Stimulated activated naive CD8-positive, alpha-beta T cell treated with anti-CD3 and anti-CD28 coated beads, Interleukin-15, amount 100 ng/mL, for 72 hours (primary cell): ENCODE measurements at regions not wholly inside any gene's neighbourhood (a gene's known extent, or its start where the extent isn't known, plus 50 kb on each side); places are given as distances from the start of the nearest gene placed in this dataset.

Experiments used
- ATAC-seq: fragments of 150-1000 bp; cut with Tn5 transposase; 2 replicates; pipeline ENCODE4 v1.10.0; 2021; ENCODE audit warnings: mild to moderate bottlenecking, moderate library complexity
- DNase-seq, 2 donors: peaks; one replicate each; pipeline ENCODE4 v3.0.0; 2021 to 2022
- H3K27ac Mint-ChIP-seq, 2 donors: one replicate each; pipeline ENCODE4 v1.8.0; 2022; ENCODE audit warnings: mild to moderate bottlenecking in 2 of 2, mixed read lengths in 2 of 2, moderate library complexity in 2 of 2
- H3K27me3 Mint-ChIP-seq: one replicate; pipeline ENCODE4 v1.8.0; 2022; ENCODE audit warnings: mixed read lengths
- H3K4me1 Mint-ChIP-seq: one replicate; pipeline ENCODE4 v1.8.0; 2022; ENCODE audit warnings: mild to moderate bottlenecking, mixed read lengths
- H3K4me3 Mint-ChIP-seq, 2 donors: one replicate each; pipeline ENCODE4 v1.8.0; 2022; ENCODE audit warnings: mild to moderate bottlenecking in 2 of 2, mixed read lengths in 2 of 2, moderate library complexity in 1 of 2
- H3K9me3 Mint-ChIP-seq, 2 donors: one replicate each; pipeline ENCODE4 v1.8.0; 2022; ENCODE audit warnings: mixed read lengths in 2 of 2

DNA sequence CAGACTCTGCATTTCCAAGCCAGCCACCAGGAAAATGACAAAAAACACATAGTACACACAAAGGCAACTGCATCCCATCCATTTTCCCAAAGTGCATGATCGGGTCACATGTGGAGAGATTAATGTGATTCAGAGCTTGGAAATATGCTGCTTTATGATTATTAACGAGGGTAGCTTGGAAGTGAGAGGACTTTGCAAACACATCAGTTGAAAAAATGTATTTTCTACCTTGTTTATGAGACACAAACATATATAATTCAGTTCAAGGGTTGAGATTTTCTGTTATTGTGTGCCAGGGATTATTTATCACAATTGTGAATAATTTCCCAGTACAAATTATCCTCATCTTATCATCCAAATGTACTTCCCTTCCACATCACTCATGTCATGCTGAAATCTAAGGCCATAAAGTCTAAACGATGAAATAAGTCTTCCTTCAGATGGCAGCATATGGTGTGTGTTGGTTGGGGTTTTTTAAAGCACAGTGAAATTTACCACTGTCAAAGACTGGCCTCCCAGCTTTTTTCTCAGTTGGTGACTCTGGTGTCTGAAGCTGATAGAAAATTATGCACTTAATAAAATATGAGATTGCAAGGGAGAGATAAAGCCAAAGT, 104.7 kb upstream of the ADAMTS18 start:
- Mint-ChIP-seq H3K27me3 (peaks cover 19% of the 10 kb centered on the region), H3K27ac (no peak overlapping the region), H3K9me3 (no peaks in the 10 kb centered on the region), H3K4me1 (no peaks in the 10 kb centered on the region), H3K4me3 (no peak overlapping the region)
- ATAC-seq (no peak), DNase-seq (no peak)

DNA sequence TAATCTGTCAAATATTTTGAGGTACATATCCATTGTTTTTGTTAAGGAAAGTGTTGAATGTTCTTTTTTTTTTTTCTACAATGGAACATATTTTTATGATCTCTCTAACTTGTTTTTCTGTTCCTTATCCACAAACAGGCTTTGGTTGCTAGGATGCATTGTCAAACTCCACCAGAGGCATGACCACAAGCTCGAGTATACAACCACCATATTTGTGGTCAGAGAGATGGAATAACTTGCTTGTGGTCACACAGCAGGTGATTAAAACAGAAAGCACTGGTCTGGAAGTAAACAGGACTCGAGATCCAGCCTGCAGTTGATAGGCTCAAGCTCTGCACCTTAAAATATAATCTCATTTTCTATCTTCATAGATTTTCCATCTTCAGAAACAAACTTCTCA, 105.8 kb upstream of the ADAMTS18 start:
- no peak overlapping the region for H3K27ac Mint-ChIP-seq
- H3K4me3 Mint-ChIP-seq, result no peak overlapping the region
- no peaks in the 10 kb centered on the region for H3K9me3 Mint-ChIP-seq
- ATAC-seq (no peak), DNase-seq (no peak)
- peaks cover 11% of the 10 kb centered on the region for H3K27me3 Mint-ChIP-seq
- no peaks in the 10 kb centered on the region for H3K4me1 Mint-ChIP-seq

DNA sequence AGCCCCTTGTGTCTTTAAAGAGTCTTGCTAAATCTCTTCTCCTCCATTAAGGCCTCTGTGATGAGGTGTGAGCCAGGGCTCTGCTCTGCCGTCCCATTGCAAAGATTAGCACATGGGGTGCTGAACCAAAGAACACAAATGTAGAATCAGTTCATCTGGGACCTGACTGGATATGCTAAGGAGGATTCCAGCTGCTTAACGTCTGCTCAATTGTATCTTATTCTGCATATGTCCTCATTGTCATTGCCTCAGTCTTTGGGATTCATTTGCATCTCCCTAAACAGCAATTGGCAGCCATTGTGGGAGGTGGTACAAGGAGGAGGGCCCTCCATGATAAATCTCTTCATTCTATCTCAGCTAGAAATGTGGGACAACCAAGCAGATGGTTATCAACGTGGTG, 106.3 kb upstream of the ADAMTS18 start:
- Mint-ChIP-seq H3K9me3 (no peaks in the 10 kb centered on the region), H3K27ac (no peak overlapping the region), H3K4me1 (no peaks in the 10 kb centered on the region), H3K27me3 (peaks cover 13% of the 10 kb centered on the region), H3K4me3 (no peak overlapping the region)
- DNase-seq, result no peak
- no peak for ATAC-seq

DNA sequence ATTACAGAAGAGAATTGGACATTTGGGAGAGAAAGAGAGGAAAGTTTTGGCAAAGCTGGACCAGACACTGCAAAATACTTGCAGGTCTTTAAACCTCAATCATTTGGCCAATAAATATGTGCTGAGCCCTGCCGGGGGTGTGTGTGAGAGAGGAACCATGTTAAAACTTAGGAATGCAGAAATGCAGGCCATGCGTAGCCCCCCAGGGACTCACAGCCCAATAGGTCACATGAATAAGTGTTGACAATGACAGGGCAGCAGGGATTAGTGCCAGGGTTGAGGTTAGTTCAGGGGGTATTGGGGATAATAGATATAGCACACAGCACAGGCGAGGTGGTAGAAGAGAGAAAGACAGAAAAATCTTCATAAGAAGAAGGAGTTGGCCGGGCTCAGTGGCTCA, 113.3 kb upstream of the ADAMTS18 start:
- Mint-ChIP-seq H3K4me1 (no peaks in the 10 kb centered on the region), H3K4me3 (no peak overlapping the region), H3K9me3 (no peaks in the 10 kb centered on the region), H3K27ac (no peak overlapping the region), H3K27me3 (peaks cover 20% of the 10 kb centered on the region)
- DNase-seq (no peak), ATAC-seq (no peak)

DNA sequence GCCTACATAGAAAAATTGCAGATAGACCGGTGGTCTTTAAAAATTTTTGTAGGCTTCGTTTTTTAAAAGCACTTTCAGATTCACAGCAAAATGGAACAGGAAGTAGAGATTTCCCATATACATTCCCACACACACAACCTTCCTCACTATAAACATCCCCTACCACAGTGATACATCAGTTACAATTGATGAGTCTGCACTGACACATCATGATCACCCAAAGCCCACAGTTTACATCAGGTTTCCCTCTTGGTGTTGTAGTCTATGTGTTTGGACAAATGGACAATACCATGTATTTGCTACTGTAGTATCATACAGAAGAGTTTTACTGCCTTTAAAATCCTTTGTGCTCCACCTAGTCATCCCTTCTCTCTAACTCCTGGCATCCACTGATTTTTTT, 113.9 kb upstream of the ADAMTS18 start:
- Mint-ChIP-seq H3K4me1 (no peaks in the 10 kb centered on the region), H3K4me3 (no peak overlapping the region), H3K27me3 (peaks cover 20% of the 10 kb centered on the region), H3K9me3 (no peaks in the 10 kb centered on the region), H3K27ac (no peak overlapping the region)
- DNase-seq (no peak), ATAC-seq (no peak)

DNA sequence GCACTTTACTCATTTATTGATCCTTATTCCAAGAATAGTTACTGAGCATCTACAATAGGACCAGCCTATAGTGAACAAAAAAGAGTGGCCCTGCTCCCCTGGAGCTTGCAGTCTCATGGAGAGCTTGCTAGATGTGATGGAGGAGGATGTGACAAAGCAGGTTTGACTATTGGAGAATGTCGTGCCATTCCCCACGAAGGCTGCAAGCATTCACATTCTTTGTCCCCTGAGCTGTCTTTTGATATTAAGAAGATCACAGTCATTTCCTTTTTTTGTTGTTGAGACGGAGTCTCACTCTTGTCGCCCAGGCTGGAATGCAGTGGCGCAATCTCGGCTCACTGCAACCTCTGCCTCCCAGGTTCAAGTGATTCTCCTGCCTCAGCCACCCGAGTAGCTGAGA, 115.0 kb upstream of the ADAMTS18 start:
- Mint-ChIP-seq H3K9me3 (no peaks in the 10 kb centered on the region), H3K27ac (no peak overlapping the region), H3K4me1 (no peaks in the 10 kb centered on the region), H3K27me3 (peaks cover 20% of the 10 kb centered on the region), H3K4me3 (no peak overlapping the region)
- DNase-seq (no peak), ATAC-seq (no peak)

DNA sequence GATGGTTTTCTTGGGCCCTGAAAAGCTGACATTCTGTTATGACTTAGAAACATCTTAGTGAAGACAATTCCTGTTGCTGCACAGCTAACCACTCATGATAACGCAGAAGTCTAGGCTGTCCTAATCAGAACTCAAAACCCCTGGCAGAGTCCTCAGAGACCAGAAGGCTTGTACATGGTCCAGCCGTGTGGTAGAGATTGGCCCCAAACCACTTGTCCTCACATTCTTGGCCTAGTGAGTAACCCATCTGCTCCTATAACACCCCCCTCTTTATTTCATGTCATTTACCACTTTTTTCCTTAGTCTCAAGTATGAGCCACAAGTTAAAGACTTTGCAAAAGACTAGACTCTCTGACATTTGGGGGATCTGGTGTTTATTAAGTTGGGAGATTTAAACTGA, 116.5 kb upstream of the ADAMTS18 start:
- Mint-ChIP-seq H3K27me3 (peaks cover 24% of the 10 kb centered on the region), H3K4me3 (no peak overlapping the region), H3K4me1 (no peaks in the 10 kb centered on the region), H3K9me3 (no peaks in the 10 kb centered on the region), H3K27ac (no peak overlapping the region)
- DNase-seq (no peak), ATAC-seq (no peak)

DNA sequence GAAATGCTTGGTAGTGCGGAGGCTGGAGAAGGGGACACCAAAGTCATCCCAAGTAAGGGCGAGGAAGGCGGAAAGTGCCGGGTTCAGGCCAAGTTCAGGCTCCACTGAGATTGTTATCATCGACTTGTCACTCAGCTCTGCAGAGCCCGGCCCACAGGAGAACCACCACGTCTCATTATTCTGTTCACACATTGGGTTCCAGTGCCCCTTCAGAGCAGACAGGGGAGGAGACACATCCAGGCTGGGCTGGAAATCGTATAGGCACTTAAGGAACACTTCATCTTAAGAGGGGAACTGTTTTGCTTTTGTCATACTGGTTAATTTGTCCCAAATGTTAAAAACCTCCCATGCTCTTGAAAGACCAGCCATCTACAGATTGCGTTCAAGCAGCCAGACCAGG, 118.3 kb upstream of the ADAMTS18 start:
- H3K27me3 Mint-ChIP-seq, result peaks cover 23% of the 10 kb centered on the region
- no peaks in the 10 kb centered on the region for H3K9me3 Mint-ChIP-seq
- H3K4me1 Mint-ChIP-seq, result no peaks in the 10 kb centered on the region
- no peak overlapping the region for H3K4me3 Mint-ChIP-seq
- ATAC-seq (no peak), DNase-seq (no peak)
- H3K27ac Mint-ChIP-seq, result no peak overlapping the region

DNA sequence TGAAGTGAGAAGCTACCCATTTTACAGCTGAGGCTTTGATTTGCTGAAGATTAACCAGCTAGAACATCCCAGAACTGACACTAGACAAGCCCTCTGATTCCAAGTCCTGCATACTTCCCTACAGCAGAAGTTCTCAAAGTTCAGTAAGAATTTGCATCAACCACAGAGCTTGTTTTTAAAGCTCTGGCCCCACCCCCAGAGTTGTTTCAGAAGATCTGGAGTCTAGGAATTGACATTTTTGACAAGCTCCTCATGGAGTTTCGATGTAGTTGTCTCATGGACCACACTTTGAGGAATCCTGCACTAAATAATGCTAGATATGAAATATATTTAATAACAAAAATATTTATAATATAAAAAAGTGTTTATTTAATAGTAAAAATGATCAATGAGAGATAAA, 120.3 kb upstream of the ADAMTS18 start:
- no peak for ATAC-seq
- H3K9me3 Mint-ChIP-seq, result no peaks in the 10 kb centered on the region
- no peak overlapping the region for H3K27ac Mint-ChIP-seq
- no peak for DNase-seq
- no peaks in the 10 kb centered on the region for H3K4me1 Mint-ChIP-seq
- peaks cover 23% of the 10 kb centered on the region for H3K27me3 Mint-ChIP-seq
- H3K4me3 Mint-ChIP-seq, result no peak overlapping the region

DNA sequence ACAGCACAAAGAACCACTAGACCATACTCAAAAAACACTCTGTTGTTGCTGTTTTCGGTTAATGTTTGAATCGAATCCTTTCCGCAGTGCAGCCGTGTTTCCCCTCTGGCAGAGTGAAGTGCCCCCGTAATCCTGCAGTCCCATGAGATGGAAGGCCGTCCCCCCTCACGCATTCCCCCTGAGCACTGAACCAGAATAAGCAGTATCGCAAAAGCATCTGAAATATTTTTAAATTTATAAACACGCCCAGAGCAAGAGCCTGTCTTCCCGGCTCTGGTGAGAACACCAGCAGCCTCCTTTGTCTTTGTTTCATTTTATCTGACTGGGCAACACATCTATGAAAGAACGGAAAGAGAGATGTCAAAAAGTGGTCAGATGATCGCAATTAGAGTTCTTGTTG, 121.0 kb upstream of the ADAMTS18 start:
- ATAC-seq, result no peak
- Mint-ChIP-seq H3K27me3 (peaks cover 23% of the 10 kb centered on the region), H3K4me3 (no peak overlapping the region), H3K9me3 (no peaks in the 10 kb centered on the region), H3K27ac (no peak overlapping the region), H3K4me1 (no peaks in the 10 kb centered on the region)
- DNase-seq, result no peak

DNA sequence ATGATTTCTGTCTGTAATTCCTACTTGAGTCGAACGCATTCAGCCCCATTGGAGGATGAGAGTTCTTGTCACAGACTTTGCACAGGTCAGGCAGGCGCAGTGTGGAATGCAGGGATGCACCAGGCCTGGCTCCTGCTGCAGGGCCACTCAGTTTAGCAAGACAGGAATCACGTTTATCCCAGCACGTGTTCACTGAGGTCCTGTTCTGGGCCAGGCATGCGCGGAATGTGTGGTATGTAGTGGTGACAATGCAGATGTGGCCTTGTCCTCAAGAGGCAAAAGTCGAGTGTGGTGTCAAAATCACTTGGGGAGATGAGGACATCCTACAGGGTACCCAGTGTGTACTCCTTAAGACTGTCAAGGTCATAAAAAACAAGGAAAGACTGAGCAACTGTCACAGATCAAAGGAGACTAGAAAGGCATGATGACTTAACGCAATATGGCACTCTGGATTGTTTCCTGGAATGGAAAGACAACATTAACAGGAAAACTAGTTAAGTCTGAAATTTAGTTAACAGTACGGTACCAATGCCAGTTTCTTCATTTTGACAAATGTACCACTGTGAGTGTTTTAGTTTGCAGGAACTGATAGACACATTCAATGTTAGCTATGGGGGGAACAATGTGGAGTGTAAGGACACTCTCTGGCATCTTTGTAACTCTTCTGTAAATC, 121.5 kb upstream of the ADAMTS18 start:
- DNase-seq (no peak), ATAC-seq (no peak)
- no peaks in the 10 kb centered on the region for H3K9me3 Mint-ChIP-seq
- no peak overlapping the region for H3K27ac Mint-ChIP-seq
- H3K4me1 Mint-ChIP-seq, result no peaks in the 10 kb centered on the region
- no peak overlapping the region for H3K4me3 Mint-ChIP-seq
- peaks cover 23% of the 10 kb centered on the region for H3K27me3 Mint-ChIP-seq

DNA sequence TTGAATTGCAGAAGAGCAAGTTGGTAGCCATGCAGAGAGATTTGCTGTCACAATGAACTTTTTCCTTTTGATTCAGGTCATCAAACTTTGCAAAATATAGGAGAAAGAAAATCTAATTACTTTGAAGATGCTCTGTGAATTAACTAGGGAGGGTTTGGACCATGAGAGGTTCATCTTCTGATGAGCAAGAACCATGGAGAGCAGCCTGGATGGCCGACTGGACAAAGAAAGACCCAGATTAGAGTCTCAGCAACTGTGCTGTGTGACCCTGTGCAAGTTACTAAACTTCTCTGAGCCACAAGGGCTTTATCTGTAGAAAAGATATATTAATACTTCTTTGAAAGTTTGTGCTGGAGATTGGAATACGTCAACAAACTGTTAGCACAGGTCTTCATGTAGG, 122.6 kb upstream of the ADAMTS18 start:
- H3K27me3 Mint-ChIP-seq, result peaks cover 23% of the 10 kb centered on the region
- H3K27ac Mint-ChIP-seq, result no peak overlapping the region
- ATAC-seq, result no peak
- no peaks in the 10 kb centered on the region for H3K4me1 Mint-ChIP-seq
- DNase-seq, result no peak
- H3K9me3 Mint-ChIP-seq, result no peaks in the 10 kb centered on the region
- H3K4me3 Mint-ChIP-seq, result no peak overlapping the region

DNA sequence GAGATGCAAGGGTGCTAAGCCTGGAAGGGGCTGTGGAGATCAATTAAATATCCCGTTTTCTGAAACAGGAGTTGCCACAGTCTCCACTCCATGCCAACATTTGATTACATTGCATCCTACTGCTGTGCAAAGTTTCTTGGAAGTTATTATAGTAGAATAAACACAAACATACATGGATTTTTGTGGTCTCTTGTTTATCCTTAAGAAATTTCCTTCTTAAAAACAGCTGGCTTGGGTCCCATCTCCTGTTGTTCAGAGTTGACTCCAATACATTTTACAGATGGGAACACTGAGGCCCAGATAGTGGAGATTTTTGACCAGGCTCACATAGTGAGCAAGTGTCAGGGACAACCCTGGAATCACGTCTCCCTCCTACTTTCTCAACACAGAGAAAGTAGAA, 124.0 kb upstream of the ADAMTS18 start:
- Mint-ChIP-seq H3K9me3 (no peaks in the 10 kb centered on the region), H3K4me1 (no peaks in the 10 kb centered on the region), H3K27me3 (peaks cover 16% of the 10 kb centered on the region), H3K4me3 (no peak overlapping the region), H3K27ac (no peak overlapping the region)
- DNase-seq (no peak), ATAC-seq (no peak)

DNA sequence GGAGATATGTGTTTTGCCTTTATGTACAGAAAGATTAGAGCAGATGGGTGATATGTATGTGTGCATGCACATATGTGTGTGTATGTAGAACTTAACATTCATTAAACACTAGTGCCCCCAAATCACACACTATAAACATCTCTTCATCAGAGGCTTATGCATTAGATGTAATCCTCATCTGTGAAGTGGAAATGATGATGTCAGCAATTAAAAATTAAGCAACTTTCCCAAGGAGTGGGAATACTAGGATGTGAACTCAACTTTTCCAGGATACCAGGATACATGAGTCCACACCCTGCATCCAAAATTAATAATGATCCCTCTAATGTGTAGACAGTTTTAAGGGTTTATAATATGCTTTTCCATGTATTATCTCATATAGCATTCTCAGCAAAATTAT, 127.7 kb upstream of the ADAMTS18 start:
- ATAC-seq, result no peak
- no peak overlapping the region for H3K27ac Mint-ChIP-seq
- H3K9me3 Mint-ChIP-seq, result no peaks in the 10 kb centered on the region
- no peaks in the 10 kb centered on the region for H3K27me3 Mint-ChIP-seq
- DNase-seq, result no peak
- no peak overlapping the region for H3K4me3 Mint-ChIP-seq
- H3K4me1 Mint-ChIP-seq, result no peaks in the 10 kb centered on the region

DNA sequence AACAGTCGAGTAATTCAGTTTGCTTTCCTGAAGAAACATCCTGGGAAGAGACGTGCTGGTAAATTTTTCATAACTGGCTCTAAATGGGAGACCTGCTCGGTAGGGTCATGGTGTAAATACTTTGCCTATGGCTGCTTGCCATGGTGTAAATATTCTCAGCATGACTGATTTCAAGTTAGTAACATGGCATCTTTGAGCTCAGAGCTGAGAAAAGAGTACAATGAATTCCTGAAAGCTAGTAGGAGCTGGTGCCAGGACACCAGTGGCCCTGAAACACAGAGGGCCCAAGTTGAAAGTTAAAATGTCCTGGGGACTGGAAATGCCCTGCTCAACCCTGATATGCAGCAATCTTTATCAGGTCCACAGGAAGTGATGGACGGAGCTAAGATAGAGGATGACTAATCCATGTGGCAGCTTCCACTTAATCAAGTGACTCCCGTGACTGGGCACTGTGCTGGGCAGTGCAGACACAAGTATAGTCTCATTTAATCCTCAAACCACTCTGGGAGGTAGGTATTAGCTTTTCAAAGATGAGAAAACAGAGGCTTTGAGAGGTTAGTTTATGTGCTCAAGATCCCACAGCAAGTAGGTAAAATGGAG, 130.1 kb upstream of the ADAMTS18 start:
- Mint-ChIP-seq H3K4me1 (no peaks in the 10 kb centered on the region), H3K4me3 (no peak overlapping the region), H3K27ac (no peak overlapping the region), H3K9me3 (no peaks in the 10 kb centered on the region), H3K27me3 (peaks cover 21% of the 10 kb centered on the region)
- no peak for DNase-seq
- ATAC-seq, result no peak

DNA sequence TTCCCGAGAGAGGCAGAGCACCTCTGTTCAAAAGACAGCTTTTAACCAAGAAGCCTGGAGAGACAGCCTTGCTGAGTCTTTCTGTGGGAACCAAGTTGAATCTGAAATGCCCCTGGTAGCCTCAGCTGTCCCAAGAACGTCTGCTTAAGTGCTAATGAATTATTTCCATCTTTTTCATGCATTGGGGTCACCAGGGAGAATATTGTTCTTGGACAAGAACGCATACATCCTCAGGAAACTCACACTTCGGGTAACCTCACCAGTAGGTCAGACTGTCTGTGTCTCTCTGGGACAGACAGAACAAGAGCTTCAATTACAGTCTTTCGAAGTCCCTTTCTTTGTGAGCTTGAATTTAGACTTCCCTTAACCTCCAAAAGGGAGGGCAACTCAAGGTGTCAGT, 134.6 kb upstream of the ADAMTS18 start:
- Mint-ChIP-seq H3K4me3 (no peak overlapping the region), H3K27ac (no peak overlapping the region), H3K9me3 (no peaks in the 10 kb centered on the region), H3K27me3 (peaks cover 29% of the 10 kb centered on the region), H3K4me1 (no peaks in the 10 kb centered on the region)
- no peak for DNase-seq
- no peak for ATAC-seq

DNA sequence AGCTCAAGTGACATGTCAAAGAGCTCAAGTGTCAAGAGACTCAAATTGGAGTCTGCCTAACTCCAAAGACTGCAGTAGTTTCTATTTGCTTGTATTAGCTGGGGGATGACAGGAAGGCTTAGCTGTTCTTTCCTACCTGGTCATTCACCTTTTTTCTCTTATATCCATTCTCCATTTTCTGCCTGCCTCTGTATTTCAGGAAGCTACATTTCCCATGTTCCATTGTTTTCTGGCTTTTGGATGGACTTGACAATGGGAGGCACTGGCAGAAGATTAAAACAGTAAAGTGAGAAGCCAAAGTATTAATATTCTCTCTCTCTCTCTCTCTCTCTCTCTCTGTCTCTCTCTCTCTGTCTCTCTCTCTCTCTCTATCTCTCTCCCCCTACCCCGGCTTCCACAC, 135.7 kb upstream of the ADAMTS18 start:
- H3K4me1 Mint-ChIP-seq, result no peaks in the 10 kb centered on the region
- no peaks in the 10 kb centered on the region for H3K9me3 Mint-ChIP-seq
- no peak overlapping the region for H3K4me3 Mint-ChIP-seq
- ATAC-seq (no peak), DNase-seq (no peak)
- peaks cover 41% of the 10 kb centered on the region for H3K27me3 Mint-ChIP-seq
- H3K27ac Mint-ChIP-seq, result no peak overlapping the region
